ENCODE measurements at regions not wholly inside any gene's neighbourhood (a gene's known extent, or its start where the extent isn't known, plus 50 kb on each side); places are given as distances from the start of the nearest gene placed in this dataset.
"Not testable (repeated sequence)": the region's sequence is repeated elsewhere in the genome, so short reads cannot be mapped to it uniquely, and the experiment has no call there.

DNA sequence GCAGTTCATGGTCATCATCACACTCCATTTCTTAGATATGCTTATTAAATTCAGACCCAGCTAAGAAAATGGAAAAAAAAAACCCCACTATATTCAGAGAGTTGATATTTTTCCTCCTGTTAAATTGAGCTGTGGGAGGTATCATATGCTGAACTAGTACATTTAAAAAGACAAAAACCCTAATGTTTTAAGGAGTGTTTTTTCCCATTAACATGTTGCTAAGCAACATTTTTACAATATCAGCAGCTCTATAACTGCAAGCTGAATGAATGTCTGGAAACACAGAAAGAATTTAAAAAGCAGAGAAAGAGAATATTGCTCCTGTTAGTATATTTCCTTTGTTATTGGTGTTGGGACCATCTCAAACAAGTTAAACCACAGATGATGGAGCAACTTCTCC lies 265.8 kb upstream of the GRIA1 start:
- no peak for DNase-seq (ENCODE audit: low spot score)

DNA sequence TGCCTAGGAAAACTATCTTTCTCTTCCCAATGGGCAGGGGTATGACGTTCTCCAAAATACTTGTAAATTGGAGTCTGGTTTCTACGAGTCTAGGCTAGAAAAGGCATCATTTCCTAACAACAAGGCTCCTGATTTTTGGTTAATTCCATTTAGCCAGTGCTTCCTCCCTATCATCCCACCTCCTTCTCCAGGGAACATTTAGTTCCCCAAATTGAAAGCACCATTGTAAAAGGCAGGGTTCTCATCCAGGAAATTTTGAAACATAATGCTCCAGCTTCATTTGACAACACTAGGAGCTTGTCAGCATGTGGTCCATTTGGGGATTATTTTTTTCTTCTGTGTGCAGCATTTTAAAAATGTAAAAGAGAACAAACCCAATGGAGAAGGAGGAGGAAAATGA lies 256.5 kb upstream of the GRIA1 start:
- DNase-seq (ENCODE audit: low spot score) = no peak

DNA sequence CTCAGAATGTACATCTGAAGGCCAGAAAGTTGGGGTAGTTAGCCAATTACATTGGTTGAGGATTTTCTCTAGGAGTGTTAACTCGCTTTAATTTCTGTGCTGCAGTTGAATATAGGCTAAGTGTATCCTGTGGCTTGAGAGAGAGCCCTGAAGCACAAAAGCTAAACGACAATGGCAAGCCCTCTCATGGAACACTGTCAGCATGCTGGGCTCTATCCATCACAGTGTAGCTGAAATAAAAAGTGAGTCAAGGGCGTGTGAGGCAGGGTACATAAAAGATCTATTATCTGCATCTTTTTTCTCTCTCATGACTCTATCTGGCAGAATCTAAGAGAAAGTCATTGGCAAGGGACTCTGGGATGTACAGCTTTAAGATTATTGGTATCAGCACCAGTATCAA lies 254.2 kb upstream of the GRIA1 start:
- DNase-seq (ENCODE audit: low spot score) = no peak

DNA sequence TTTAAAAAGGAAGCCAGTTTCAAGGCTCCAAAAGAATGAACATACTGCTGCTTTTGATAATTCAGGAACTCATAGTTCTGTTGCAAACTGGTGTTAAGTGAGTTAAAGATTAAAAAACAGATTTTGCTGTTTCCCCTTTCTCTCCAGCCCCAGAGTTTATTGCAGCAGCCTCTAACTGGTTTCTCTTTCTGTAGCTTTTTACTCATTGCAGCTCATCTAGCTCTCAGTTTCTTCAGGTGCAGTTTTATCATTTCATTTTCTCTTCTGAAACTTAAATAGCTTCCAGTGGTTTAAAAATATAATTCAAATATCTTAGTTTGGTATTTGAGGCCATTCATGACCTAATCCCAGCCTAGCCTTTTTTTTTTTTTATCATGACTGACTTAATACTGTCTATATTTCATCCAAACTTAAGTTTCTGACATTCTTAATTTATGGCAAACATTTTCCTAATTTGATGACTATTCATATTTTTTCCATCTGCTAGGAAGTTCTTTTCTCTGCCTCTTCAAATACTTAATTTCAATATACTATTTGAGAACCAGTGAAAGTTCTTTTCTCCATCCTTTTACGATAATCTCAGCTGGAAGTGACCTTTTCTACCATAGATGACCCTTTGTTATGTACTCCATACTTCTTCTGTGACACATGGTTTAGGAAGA lies 252.7 kb upstream of the GRIA1 start:
- no peak for DNase-seq (ENCODE audit: low spot score)

DNA sequence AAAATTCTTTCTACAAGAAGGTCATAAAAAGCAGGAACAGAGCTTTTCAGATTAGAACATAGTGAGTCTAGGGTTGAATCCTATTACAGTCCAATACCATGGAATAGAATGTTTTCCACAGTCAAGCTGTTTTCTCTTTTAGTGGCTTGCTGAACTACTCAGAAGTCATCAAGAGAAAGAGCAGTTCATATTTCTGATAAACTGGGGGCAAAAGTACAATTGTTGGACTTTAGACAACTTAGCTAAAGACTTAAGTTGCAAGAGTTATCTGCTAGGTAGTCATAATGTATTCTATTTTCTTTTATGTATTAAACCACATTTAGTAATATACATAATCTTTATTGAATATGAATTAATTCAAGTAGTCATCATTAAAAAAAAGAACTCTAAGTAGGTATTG lies 233.1 kb upstream of the GRIA1 start:
- no peak for DNase-seq (ENCODE audit: low spot score)

DNA sequence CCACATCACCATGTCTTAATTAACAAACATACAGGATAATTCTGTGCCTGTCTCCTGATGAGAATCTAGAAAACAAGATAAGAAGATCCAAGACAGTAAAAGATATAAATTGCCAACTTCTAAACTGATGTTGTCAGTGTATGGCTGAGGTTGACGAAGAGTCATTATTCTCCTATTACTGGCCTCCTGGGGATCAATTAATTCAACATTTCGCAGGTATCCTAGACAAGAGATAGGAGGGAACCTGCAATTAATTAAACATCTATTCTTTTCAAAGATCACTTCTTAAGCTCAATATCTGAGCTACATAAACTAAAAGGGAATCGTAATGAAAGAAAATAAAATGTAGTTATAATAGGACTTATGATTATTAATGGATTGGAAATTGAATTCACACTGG lies 232.0 kb upstream of the GRIA1 start:
- no peak for DNase-seq (ENCODE audit: low spot score)

DNA sequence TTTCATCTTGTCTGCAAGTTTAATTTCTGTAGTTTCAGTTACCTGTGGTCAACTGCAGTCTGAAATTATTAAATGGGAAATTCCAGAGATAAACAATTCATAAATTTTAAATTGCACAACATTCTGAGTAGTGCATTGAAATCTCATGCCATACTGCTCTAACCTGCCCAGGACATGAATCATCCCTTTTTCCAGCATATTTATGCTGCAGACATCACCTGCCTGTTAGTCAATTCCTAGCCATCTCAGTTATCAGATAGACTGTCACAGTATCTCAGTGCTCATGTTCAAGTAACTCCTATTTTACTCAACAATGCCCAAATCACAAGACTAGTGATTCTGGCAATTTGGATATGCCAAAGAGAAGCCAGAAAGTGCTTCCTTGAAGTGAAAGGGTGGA lies 223.0 kb upstream of the GRIA1 start:
- peak; percentile 52 for DNase-seq (ENCODE audit: low spot score)

DNA sequence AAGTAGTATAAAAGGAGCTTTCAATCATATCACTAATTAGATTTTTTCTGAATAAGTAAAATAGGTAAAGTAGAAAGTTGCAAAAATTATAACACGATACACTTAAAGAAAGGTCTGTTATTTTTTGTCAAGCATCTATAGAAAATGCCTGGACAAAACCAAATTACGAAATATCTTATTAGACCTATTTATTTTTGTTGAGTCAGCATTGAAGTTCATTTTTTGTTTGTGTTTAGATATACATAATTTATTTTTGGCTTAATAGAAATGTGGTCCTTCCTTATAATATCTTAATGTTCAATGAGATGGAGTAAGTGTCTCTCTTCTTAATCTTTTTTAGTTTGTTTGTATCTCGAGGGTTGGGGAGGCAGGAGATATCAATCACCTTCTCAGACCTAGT lies 214.8 kb upstream of the GRIA1 start:
- DNase-seq (ENCODE audit: low spot score) = no peak

DNA sequence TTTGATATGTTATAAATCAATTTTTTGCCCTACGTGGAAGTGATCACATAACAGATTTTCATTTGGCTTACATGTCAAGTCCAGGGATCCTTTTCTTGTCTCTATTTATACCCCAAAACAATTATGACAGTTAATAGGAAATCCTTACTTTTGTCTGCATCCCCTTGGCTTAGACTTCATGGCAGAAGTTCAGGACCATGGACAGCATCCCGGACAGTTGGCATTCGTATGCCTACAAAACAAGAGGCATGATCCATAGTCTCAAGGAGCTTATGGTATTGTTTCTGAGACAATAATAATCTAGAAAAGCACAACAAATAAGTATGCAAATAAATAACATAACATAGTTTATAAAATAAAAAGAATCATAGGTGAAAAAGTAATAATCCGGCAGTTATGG lies 214.3 kb upstream of the GRIA1 start:
- peak; percentile 34 for DNase-seq (ENCODE audit: low spot score)

DNA sequence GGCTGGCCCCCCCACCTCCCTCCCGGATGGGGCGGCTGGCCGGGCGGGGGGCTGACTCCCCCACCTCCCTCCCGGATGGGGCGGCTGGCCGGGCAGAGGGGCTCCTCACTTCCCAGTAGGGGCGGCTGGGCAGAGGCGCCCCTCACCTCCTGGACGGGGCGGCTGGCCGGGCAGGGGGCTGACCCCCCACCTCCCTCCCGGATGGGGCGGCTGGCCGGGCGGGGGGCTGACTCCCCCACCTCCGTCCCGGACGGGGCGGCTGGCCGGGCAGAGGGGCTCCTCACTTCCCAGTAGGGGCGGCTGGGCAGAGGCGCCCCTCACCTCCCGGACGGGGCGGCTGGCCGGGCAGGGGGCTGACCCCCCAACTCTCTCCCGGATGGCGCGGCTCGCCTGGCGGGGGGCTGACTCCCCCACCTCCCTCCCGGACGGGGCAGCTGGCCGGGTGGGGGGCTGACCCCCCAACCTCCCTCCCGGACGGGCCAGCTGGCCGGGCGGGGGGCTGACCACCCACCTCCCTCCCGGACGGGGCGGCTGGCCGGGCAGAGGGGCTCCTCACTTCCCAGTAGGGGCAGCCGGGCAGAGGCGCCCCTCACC lies 194.1 kb upstream of the GRIA1 start:
- DNase-seq (ENCODE audit: low spot score) = not testable (repeated sequence)

DNA sequence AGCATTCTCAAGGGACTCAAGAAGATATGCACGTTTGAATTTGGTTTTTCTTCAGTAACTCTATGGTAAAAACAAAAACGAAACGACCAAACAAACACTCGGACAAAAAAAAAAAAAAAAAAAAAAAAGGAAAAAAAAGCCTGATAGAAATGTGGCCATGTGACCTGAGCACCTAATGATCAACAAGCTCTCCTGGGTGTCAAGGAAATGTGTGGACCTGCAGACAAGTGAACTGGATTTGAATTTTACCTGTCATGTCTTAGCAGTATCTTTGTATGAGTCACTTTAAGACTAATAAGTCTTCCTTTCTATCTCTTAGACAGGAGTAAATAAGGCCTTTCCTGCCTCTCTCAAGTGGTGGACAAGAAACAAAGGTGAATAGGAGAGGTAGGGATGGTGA lies 190.6 kb upstream of the GRIA1 start:
- no peak for DNase-seq (ENCODE audit: low spot score)

DNA sequence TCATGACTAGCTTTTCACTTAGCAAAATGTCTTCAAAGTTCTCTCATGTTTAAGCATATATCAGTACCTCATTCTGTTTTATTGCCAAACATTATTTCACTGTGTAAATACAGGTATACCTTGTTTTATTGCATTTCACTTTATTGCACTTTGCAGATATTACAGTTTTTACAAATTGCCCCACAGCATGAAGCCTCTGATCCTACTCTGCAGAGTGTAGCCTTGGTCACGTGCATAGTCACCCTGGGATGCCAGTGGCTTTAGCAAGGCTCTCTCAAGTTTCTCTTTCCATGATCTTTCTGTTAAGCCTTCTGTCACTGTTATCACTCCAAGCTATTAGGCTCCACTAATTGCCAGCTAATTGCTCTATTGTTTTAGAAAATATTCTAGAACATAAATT lies 182.2 kb upstream of the GRIA1 start:
- no peak for DNase-seq (ENCODE audit: low spot score)

DNA sequence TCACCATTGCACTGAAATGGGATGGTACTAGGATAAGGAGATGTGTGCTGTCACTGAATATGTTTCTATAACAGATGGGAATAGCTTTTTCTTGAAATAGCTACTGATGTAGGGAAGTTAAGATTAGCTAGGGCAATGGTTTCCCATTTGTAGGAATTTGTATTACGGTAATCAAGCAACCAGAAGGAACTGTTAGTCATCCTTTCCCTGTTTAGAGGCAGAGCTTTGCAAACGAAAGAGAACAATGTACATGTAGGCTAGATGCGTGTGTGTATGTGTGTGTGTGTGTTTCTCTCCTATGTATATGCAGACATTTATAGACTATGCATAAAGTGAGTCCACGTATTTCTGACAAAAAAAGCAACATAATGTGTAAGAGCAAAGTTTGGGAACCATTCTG lies 171.9 kb upstream of the GRIA1 start:
- DNase-seq (ENCODE audit: low spot score) = no peak

DNA sequence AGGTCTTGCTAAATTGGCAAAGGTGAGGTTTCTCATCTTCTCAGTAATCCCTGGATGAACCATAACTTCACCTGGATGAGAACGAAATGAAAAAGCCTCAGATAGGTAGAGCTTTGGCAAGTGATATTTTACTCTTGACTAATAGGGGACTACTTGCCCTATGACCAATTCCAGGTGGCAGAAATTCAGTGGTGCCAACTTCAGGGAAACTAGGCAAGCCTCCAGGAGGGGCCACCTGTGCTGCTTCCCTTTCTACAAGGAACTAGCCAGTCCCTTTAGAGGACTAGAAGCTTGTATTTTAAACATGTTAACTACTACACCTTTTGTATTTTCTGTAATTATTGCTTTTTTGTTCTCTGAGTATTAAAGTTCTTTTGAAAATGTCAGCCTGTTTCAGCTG lies 169.0 kb upstream of the GRIA1 start:
- no peak for DNase-seq (ENCODE audit: low spot score)

DNA sequence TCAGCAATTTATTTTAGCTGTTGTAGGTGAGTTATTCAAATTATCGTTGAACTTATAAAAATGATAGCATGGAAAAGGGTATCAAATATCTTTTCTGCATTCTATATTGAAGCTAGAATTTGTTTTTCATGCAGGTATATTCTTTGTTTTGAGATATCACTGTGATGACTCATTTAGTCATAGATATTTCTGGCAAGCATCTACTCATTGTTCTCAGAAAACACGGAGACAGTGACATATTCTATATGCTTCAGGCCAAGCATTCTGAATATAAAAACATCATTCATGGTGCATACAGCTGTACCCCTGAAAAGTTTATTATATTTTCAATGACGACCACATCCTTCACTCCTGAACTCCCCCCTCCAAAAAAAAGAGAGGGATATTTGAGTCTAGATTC lies 150.3 kb upstream of the GRIA1 start:
- DNase-seq (ENCODE audit: low spot score) = no peak

DNA sequence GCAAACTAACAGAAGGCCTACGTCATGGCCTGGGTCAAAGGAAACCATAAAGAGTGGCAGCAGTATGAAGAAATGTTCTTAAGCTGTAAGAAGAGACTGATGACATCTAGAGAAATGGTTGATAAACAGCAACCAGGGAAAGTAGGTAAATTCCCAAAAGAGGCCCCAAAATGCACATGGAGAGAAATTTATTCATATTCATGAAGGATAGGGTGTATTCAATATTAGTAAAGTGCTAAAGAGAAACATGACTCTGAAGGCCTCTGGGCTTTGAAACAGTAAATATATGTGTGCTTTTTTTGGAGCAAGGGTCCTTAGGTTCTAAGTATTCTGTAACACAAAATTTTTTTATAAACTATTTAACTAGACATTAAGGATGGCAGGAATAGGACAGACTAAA lies 149.7 kb upstream of the GRIA1 start:
- no peak for DNase-seq (ENCODE audit: low spot score)

DNA sequence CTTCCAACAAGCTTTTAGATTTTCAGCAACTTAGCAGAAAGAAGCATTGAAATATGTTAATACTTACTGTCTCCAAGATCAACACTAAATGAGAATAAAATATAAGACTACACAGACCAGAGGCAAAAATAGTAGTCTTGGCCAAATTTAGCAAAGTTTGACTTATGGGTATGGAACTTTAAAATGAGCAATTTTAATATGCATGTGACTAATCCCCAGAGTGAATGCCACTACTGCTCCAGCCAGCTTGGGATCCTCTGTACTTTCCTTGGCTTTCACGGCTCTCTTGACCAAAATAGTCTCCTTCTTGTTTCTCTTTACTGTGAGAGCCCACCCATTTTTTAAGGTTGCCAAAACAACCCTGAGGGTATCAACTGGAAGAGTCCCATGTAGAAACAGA lies 148.0 kb upstream of the GRIA1 start:
- DNase-seq (ENCODE audit: low spot score) = no peak

DNA sequence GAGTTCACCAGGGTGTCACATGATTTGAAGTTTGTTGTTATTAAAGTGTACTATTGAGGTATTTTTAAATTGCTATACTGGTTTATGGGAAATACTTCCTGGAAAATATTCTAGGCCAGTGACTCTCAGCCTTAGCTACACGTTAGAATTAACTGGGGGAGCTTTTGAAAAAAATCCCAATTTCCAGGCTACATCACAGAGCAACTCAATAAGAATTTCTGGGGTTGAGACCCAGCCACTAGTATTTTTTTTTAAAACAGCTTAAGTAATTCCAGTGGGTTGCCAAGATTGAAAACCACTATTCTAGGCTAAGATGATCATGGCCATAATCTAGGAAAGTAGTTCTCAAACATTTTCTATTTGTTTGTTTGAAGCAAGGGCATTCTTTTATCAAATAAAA lies 142.9 kb upstream of the GRIA1 start:
- DNase-seq (ENCODE audit: low spot score) = no peak

DNA sequence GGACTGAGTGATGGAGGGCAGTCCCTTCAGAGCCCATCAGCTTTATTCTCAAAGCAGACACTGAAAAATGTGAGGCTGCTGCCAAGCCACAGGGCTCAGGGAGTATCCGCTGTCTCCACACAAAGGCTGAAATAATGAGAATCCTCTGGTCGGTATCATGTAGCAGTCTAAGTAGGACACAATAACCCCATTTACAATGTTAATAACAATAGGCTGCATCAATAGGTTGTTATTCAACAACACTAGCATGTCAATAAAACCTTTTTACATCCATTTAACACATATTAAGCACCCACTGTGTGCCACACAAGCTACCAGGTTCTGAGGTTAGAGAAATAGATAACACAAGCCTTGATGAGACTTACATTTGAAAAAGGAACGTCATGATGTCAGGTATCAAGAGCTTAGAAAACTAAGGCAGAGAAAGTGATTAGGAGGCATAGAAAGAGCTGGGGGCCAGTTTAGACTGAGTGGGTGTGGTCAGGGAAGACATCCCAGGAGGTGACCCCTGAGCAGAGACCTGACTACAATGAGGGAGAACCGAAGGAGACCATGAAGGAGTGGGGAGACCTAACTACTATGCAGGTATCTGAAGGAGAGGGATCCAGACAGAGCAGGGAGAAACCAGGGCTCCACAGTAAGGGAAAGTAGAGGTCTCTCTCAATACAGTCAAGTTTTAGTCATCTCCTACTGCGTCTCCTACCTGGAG lies 140.1 kb upstream of the GRIA1 start:
- no peak for DNase-seq (ENCODE audit: low spot score)

DNA sequence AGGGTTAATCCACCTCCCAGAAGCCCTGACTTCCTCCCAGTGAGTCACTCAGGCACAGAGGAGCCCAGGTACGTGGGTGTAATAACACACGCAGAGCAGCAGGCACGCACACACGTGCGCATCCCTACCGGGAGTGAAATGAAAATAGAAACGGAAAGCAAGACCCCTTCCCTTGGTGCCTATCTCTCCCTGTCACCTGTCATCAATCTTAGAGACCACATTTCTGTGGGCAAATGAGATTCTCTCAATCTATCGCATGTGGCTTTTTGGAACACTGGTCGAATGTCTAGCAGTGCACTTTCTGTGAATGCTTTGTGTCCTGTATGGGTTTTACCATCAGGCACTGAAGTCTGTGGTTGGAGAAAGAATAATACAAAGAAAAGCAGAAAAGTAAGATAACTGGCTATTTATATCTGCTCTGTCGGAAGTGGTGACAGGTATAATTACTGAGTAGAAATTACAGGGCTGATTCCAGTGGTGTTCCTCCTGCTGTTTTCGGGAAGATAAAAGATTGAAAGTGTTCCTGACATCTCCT lies 137.7 kb upstream of the GRIA1 start:
- DNase-seq (ENCODE audit: low spot score) = peak; percentile 14

DNA sequence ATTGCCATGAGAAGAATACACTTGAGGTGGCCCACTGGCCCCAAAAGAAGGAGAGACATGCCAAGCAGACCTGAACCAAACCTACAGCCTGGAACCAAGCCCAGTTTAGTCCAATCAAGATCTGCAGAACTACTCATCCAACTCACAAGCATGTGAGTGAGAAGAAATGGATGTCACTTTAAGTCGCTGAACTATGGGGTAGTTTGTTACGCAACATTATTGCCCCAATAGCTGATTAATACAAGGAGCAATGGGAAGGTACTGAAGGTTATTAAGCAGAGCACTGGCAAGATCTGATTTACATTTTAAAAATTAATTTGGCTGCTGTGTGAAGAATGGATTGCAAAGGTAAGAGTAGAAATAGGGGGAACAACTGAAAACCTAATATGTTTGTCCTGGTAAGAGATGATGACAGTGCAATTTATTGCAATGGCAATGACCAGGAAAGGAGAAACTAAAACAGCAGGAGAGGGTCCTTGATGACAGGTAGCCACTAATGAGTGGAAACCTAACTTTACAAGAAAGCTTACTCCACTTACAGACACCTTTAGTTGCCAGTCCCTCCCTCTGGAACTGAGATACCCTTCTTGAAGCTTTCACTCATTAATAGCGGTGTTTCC lies 132.9 kb upstream of the GRIA1 start:
- no peak for DNase-seq (ENCODE audit: low spot score)

DNA sequence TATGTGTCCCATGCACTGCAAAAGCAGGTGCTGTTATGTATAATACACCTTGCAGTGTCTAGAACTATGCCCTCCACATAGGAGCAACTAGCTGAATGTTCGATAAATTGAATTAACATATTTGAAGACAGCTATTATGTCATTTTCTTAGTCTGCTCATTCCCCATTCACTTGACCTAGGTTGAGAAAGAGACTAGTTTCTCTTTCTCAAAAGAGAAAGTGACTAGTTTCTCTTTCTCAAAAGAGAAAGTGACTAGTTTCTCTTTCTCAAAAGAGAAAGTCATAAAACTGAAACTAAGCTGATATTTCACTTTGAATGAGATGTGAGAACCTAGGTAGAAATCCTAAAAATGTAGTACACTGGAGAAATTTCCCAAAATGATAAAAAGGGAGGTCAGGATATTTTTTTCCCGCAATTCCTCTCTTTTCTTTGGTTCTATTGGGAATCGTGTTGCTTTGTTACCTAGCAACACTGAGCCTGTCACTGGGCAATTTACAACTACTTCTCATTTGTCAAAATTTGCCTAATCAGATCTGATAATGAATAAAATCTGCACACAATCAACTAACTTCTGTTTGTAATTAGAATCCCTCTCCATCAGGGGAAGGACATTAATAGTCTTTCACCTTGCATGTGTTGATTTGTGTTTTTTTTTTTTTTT lies 132.0 kb upstream of the GRIA1 start:
- DNase-seq (ENCODE audit: low spot score) = no peak

Measured in A172 (cell line).